ENCODE measurements at regions not wholly inside any gene's neighbourhood (a gene's known extent, or its start where the extent isn't known, plus 50 kb on each side); places are given as distances from the start of the nearest gene placed in this dataset.

- TF ChIP-seq, protein P1, sequence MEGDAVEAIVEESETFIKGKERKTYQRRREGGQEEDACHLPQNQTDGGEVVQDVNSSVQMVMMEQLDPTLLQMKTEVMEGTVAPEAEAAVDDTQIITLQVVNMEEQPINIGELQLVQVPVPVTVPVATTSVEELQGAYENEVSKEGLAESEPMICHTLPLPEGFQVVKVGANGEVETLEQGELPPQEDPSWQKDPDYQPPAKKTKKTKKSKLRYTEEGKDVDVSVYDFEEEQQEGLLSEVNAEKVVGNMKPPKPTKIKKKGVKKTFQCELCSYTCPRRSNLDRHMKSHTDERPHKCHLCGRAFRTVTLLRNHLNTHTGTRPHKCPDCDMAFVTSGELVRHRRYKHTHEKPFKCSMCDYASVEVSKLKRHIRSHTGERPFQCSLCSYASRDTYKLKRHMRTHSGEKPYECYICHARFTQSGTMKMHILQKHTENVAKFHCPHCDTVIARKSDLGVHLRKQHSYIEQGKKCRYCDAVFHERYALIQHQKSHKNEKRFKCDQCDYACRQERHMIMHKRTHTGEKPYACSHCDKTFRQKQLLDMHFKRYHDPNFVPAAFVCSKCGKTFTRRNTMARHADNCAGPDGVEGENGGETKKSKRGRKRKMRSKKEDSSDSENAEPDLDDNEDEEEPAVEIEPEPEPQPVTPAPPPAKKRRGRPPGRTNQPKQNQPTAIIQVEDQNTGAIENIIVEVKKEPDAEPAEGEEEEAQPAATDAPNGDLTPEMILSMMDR (IDR thresholded peaks at IDR 0.05), result no peak
- TF ChIP-seq POLR2A (IDR thresholded peaks at IDR 0.05) (no peak), EP300 (IDR thresholded peaks at IDR 0.05) (no peak)
Observed at GRCh38 chr10:2910656-2911055, 156.7 kb upstream of the PFKP start.
